Thyroid gland (tissue), 4 donors: ENCODE measurements at regions not wholly inside any gene's neighbourhood (a gene's known extent, or its start where the extent isn't known, plus 50 kb on each side); places are given as distances from the start of the nearest gene placed in this dataset.

Source experiments
- DNase-seq, 2 donors: peaks; one replicate each; pipeline ENCODE4 v3.0.0-alpha.2; 2019
- H3K27ac ChIP-seq, 3 donors: fragments of 200-600 bp; sonication (generic); 1 replicate in 2 of 3; 2 replicates in 1 of 3; pipeline ENCODE4 v1.5.1; 2016 to 2019; ENCODE audit warnings: mild to moderate bottlenecking in 1 of 3, moderate library complexity in 1 of 3
- H3K27me3 ChIP-seq: fragments of 200-600 bp; sonication (generic); one replicate; pipeline ENCODE4 v1.5.1; 2019
- H3K36me3 ChIP-seq, 2 donors: fragments of 200-600 bp; sonication (generic); one replicate each; pipeline ENCODE4 v1.5.1; 2016 to 2019
- H3K4me1 ChIP-seq, 2 donors: fragments of 200-600 bp; sonication (generic); one replicate each; pipeline ENCODE4 v1.5.1; 2017 to 2019
- H3K4me3 ChIP-seq, 3 donors: fragments of 200-600 bp; sonication (generic); replicated peaks in 1 of 3; 1 replicate in 2 of 3; 2 replicates in 1 of 3; pipeline ENCODE4 v1.5.1; 2016; ENCODE audit warnings: mild to moderate bottlenecking in 1 of 3
- H3K9me3 ChIP-seq: fragments of 200-600 bp; sonication (generic); one replicate; pipeline ENCODE4 v1.5.1; 2017
- CTCF ChIP-seq, 6 experiments: fragments of 200-600 bp in 3 of 6; fragments of 450-650 bp in 3 of 6; sonication (generic) in 3 of 6; IDR thresholded peaks; one replicate each; pipeline ENCODE4 v1.5.1; 2016 to 2019; ENCODE audit warnings: antibody characterized with exemption in 6 of 6, mild to moderate bottlenecking in 2 of 6, inconsistent platforms in 1 of 6, moderate library complexity in 1 of 6
- POLR2A ChIP-seq, 2 donors: fragments of 450-650 bp; IDR thresholded peaks; one replicate each; pipeline ENCODE4 v1.6.1; 2017; ENCODE audit warnings: antibody characterized with exemption in 2 of 2, mild to moderate bottlenecking in 2 of 2, moderate library complexity in 1 of 2
- WGBS, 2 donors: methylation state at CpG; one replicate each; pipeline ENCODE4 v1.1.5; 2017; 5-methylcytosine and 5-hydroxymethylcytosine counted together
- intact Hi-C: fragments of 100-400 bp; cut with DNase I; formaldehyde crosslinking; loops from one replicate; pipeline ENCODE4 v1.15.1; 2023

- H3K27ac ChIP-seq: no peak overlapping the region
- 53% methylated on average over 20 of the region's 20 CpGs for WGBS, 2 donors
- H3K36me3 ChIP-seq: no peaks in the 10 kb centered on the region
- no peak overlapping the region for H3K4me3 ChIP-seq
- H3K9me3 ChIP-seq: no peaks in the 10 kb centered on the region
- H3K4me1 ChIP-seq: peaks cover 0 to 8% of the 10 kb centered on the region in 2 donors
- no peak for DNase-seq
- TF ChIP-seq POLR2A (IDR thresholded peaks at IDR 0.05) (no peak), CTCF (IDR thresholded peaks at IDR 0.05) (no peak)
- intact Hi-C loops: no loop called here
- no peaks in the 10 kb centered on the region for H3K27me3 ChIP-seq
Measured at GRCh38 chr4:3657902-3658529, 108.2 kb upstream of the ADRA2C start.

- Histone ChIP-seq H3K4me1 (no peaks in the 10 kb centered on the region), H3K27ac (no peak overlapping the region), H3K36me3 (no peaks in the 10 kb centered on the region), H3K4me3 (no peak overlapping the region), H3K9me3 (no peaks in the 10 kb centered on the region), H3K27me3 (no peaks in the 10 kb centered on the region)
- 73 to 75% methylated on average over 22 to 24 of the region's 24 CpGs for WGBS, 2 donors
- intact Hi-C loops: no loop called here
- TF ChIP-seq POLR2A (IDR thresholded peaks at IDR 0.05): no peak
- no peak for TF ChIP-seq CTCF (IDR thresholded peaks at IDR 0.05)
- DNase-seq: no peak
Measured at GRCh38 chr4:3656416-3657356, 109.5 kb upstream of the ADRA2C start.

- intact Hi-C loops: no loop called here
Measured at GRCh38 chr4:3655963-3656362, 110.2 kb upstream of the ADRA2C start.

GRCh38 chr4:3655485-3655884 lies 110.7 kb upstream of the ADRA2C start:
- Histone ChIP-seq H3K4me1 (no peaks in the 10 kb centered on the region), H3K36me3 (no peaks in the 10 kb centered on the region), H3K9me3 (no peaks in the 10 kb centered on the region), H3K4me3 (no peak overlapping the region), H3K27ac (no peak overlapping the region), H3K27me3 (no peaks in the 10 kb centered on the region)
- intact Hi-C loops: no loop called here
- DNase-seq: no peak
- TF ChIP-seq POLR2A (IDR thresholded peaks at IDR 0.05) (no peak), CTCF (IDR thresholded peaks at IDR 0.05) (no peak)
- WGBS, 2 donors: 47 to 52% methylated on average over 9 of the region's 9 CpGs

More at GRCh38 chr4:3655963-3656362, 110.2 kb upstream of the ADRA2C start:
- H3K4me1 ChIP-seq: no peaks in the 10 kb centered on the region
- WGBS, 2 donors: 51 to 64% methylated on average over 8 of the region's 8 CpGs
- H3K9me3 ChIP-seq: no peaks in the 10 kb centered on the region
- no peaks in the 10 kb centered on the region for H3K27me3 ChIP-seq
- TF ChIP-seq CTCF (IDR thresholded peaks at IDR 0.05): no peak
- TF ChIP-seq POLR2A (IDR thresholded peaks at IDR 0.05): no peak
- H3K36me3 ChIP-seq: no peaks in the 10 kb centered on the region
- H3K4me3 ChIP-seq: no peak overlapping the region
- DNase-seq: no peak
- H3K27ac ChIP-seq: no peak overlapping the region
